Natural killer cell treated with Interleukin-12 subunit alpha and Interleukin-12 subunit beta and Interleukin-15 and Interleukin-18, amount 100 ng/mL, for 72 hours (primary cell): ENCODE measurements at regions not wholly inside any gene's neighbourhood (a gene's known extent, or its start where the extent isn't known, plus 50 kb on each side); places are given as distances from the start of the nearest gene placed in this dataset.
"Not testable (repeated sequence)": the region's sequence is repeated elsewhere in the genome, so short reads cannot be mapped to it uniquely, and the experiment has no call there.

Experiments
- ATAC-seq, 2 donors: fragments of 150-1000 bp; cut with Tn5 transposase in 1 of 2; sonication (Bioruptor Pico), chemical (Tn5 transposase) in 1 of 2; 2 replicates each; pipeline ENCODE4 v1.10.0; 2021
- DNase-seq: peaks from one replicate; pipeline ENCODE4 v3.0.0; 2022; ENCODE audit warnings: low spot score
- H3K27ac Mint-ChIP-seq, 2 donors: 1 replicate in 1 of 2; 2 replicates in 1 of 2; pipeline ENCODE4 v1.8.0; 2022; ENCODE audit warnings: mixed read lengths in 2 of 2, mild to moderate bottlenecking in 1 of 2, moderate library complexity in 1 of 2
- H3K27me3 Mint-ChIP-seq, 2 donors: 1 replicate in 1 of 2; 2 replicates in 1 of 2; pipeline ENCODE4 v1.8.0; 2022; ENCODE audit warnings: mixed read lengths in 2 of 2
- H3K36me3 Mint-ChIP-seq: one replicate; pipeline ENCODE4 v1.8.0; 2022; ENCODE audit warnings: mixed read lengths
- H3K4me1 Mint-ChIP-seq, 2 donors: 1 replicate in 1 of 2; 2 replicates in 1 of 2; pipeline ENCODE4 v1.8.0; 2022; ENCODE audit warnings: low read depth in 2 of 2, mixed read lengths in 2 of 2, mild to moderate bottlenecking in 1 of 2
- H3K4me3 Mint-ChIP-seq: one replicate; pipeline ENCODE4 v1.8.0; 2022; ENCODE audit warnings: mixed read lengths
- H3K9me3 Mint-ChIP-seq: 2 replicates; pipeline ENCODE4 v1.8.0; 2022; ENCODE audit warnings: mixed read lengths

- DNase-seq: no peak
- H3K36me3 Mint-ChIP-seq: no peaks in the 10 kb centered on the region
- no peak overlapping the region for H3K4me3 Mint-ChIP-seq
- no peak overlapping the region for H3K27ac Mint-ChIP-seq
- H3K27me3 Mint-ChIP-seq: no peaks in the 10 kb centered on the region
- H3K4me1 Mint-ChIP-seq: peaks cover 0 to 4% of the 10 kb centered on the region in 2 donors
- no peaks in the 10 kb centered on the region for H3K9me3 Mint-ChIP-seq
- no peak for ATAC-seq
Measured at GRCh38 chr1:186775881-186776560, 52.7 kb upstream of the PLA2G4A start.

DNA sequence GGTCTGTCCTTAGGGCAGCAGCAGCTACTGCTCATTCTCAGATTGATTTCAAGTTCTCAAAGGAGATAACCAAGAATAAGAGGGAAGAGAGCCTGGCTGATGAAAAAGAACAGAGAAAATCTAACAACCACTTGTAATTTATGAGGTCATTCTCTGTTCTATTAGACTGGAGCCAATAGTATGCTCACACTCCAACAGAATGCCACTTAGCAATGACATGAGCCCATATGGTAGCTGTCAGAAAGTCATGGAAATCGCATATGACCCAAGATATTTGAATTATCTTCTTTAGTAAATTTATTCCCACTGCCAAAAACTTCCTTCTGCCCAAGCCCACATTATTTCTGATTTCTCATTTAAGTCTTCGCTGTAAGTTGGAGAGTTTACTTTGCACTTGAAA lies 53.7 kb upstream of the PLA2G4A start:
- Mint-ChIP-seq H3K4me3 (no peak overlapping the region), H3K36me3 (no peaks in the 10 kb centered on the region), H3K9me3 (no peaks in the 10 kb centered on the region), H3K4me1 (peaks cover 0 to 4% of the 10 kb centered on the region in 2 donors), H3K27ac (no peak overlapping the region), H3K27me3 (no peaks in the 10 kb centered on the region)
- DNase-seq: no peak
- no peak for ATAC-seq

- peaks cover 0 to 4% of the 10 kb centered on the region in 2 donors for H3K4me1 Mint-ChIP-seq
- H3K27ac Mint-ChIP-seq: no peak overlapping the region
- H3K27me3 Mint-ChIP-seq: no peaks in the 10 kb centered on the region
- H3K4me3 Mint-ChIP-seq: no peak overlapping the region
- H3K36me3 Mint-ChIP-seq: no peaks in the 10 kb centered on the region
- H3K9me3 Mint-ChIP-seq: no peaks in the 10 kb centered on the region
- ATAC-seq (no peak), DNase-seq (no peak)
Measured at GRCh38 chr1:186772228-186772627, 56.5 kb upstream of the PLA2G4A start.

DNA sequence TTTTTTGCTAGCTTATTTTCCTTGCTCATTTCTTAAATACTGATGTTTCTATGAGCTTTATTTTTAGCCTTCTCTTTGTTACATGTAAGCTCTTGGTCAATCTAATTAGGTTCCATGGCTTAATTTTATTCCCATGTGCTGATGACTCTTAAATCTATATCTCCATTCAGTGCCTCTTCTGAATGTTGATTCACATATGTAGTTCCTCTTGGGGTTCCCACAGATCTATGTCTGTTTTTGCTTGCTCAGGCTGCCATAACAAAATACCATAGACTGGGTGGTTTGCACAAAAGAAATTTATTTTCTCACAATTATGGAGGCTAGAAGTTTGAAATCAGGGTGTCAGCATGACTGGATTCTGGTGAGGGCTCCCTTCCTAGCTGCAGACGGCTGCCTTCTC lies 58.3 kb upstream of the PLA2G4A start:
- H3K27ac Mint-ChIP-seq: no peak overlapping the region
- ATAC-seq: no peak
- no peaks in the 10 kb centered on the region for H3K36me3 Mint-ChIP-seq
- no peak overlapping the region for H3K4me3 Mint-ChIP-seq
- no peaks in the 10 kb centered on the region for H3K27me3 Mint-ChIP-seq
- H3K4me1 Mint-ChIP-seq: no peaks in the 10 kb centered on the region
- DNase-seq: no peak
- H3K9me3 Mint-ChIP-seq: no peaks in the 10 kb centered on the region

GRCh38 chr1:186768906-186769305 lies 59.8 kb upstream of the PLA2G4A start:
- ATAC-seq: no peak
- Mint-ChIP-seq H3K27ac (no peak overlapping the region), H3K36me3 (no peaks in the 10 kb centered on the region), H3K4me1 (no peaks in the 10 kb centered on the region), H3K9me3 (no peaks in the 10 kb centered on the region), H3K27me3 (no peaks in the 10 kb centered on the region), H3K4me3 (no peak overlapping the region)
- no peak for DNase-seq

DNA sequence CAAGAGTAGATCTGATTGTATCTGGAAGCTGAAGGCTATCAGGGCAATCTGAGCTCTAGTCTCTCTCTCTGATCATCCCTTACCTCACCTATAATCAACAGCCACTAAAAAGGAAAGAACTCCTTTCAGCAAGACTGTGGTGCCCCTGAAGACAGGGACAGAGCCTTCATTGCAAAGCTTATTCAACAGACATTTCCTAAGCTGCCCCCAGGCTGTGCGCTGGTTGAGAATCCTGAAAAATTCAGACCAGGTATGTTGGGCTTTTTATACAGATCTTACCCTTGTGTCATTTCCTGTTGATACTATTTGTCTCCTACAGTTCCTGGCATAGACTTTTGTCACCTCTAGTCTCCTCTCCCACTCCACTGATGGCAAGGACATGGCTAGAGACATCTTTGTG lies 63.3 kb upstream of the PLA2G4A start:
- no peak overlapping the region for H3K27ac Mint-ChIP-seq
- no peaks in the 10 kb centered on the region for H3K27me3 Mint-ChIP-seq
- H3K9me3 Mint-ChIP-seq: no peaks in the 10 kb centered on the region
- no peaks in the 10 kb centered on the region for H3K36me3 Mint-ChIP-seq
- H3K4me1 Mint-ChIP-seq: no peaks in the 10 kb centered on the region
- H3K4me3 Mint-ChIP-seq: no peak overlapping the region
- ATAC-seq: no peak
- no peak for DNase-seq

DNA sequence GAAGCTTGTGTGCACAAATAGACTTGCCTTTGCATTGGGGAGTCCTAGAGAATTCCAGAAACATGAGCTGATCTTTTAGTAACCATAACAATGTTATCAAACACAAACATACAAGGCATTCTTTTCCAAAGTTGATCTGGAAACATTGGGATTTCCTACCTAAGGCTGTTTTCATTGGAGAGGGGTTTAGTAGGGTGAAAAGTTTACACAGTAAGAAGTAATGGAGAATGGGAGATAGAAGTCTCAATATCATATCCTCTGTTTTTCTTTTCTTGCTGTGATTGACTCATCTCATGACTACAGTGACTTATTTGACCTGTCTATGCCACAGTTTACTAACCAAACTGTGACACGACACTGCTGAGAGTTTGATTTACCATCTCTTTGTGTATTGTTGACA lies 65.6 kb upstream of the PLA2G4A start:
- ATAC-seq (no peak), DNase-seq (no peak)
- Mint-ChIP-seq H3K36me3 (no peaks in the 10 kb centered on the region), H3K4me1 (no peaks in the 10 kb centered on the region), H3K27me3 (no peaks in the 10 kb centered on the region), H3K27ac (no peak overlapping the region), H3K9me3 (no peaks in the 10 kb centered on the region), H3K4me3 (no peak overlapping the region)

DNA sequence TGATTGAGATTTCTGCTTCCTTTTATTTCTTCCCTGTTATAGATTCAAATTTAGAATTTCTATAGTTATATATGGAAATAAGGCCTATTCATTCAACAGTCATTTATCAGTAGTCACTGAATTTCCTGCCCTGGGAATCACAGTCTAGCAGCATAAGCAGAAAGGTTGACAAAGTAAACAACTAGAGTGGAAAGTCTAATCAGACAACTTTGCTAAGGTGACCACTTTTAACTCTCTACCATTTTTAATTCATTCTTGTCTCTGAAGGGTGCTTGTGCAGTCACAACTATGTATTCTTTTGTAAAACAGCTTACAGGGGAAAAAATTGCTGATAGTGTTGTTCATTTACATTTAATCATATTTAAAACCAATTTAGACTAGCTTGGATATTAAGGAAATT lies 66.1 kb upstream of the PLA2G4A start:
- no peaks in the 10 kb centered on the region for H3K9me3 Mint-ChIP-seq
- no peak for DNase-seq
- H3K27ac Mint-ChIP-seq: no peak overlapping the region
- ATAC-seq: no peak
- no peaks in the 10 kb centered on the region for H3K36me3 Mint-ChIP-seq
- no peaks in the 10 kb centered on the region for H3K27me3 Mint-ChIP-seq
- H3K4me1 Mint-ChIP-seq: no peaks in the 10 kb centered on the region
- no peak overlapping the region for H3K4me3 Mint-ChIP-seq

GRCh38 chr1:186761358-186761757 lies 67.4 kb upstream of the PLA2G4A start:
- no peaks in the 10 kb centered on the region for H3K9me3 Mint-ChIP-seq
- no peak overlapping the region for H3K4me3 Mint-ChIP-seq
- DNase-seq (no peak), ATAC-seq (no peak)
- no peaks in the 10 kb centered on the region for H3K27me3 Mint-ChIP-seq
- no peaks in the 10 kb centered on the region for H3K4me1 Mint-ChIP-seq
- no peak overlapping the region for H3K27ac Mint-ChIP-seq
- no peaks in the 10 kb centered on the region for H3K36me3 Mint-ChIP-seq

DNA sequence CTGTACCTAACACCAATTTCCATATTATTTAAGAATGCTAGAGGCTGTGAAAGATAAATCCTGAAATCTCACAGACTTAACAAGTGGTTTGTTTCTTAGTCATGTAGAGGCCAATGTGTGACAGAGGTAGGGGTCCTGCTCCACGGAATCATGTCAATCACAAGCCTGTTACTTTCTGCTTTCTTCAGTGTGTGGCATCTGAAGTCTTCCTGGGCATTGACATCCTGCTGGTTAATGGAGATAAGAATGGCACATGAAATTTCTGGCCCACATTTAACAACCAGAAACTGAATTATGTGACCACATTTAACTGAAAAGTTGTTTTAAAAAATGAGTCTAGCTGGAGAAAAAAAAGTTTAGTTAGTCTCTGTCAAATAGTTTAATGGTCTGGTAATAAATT lies 68.3 kb upstream of the PLA2G4A start:
- no peaks in the 10 kb centered on the region for H3K4me1 Mint-ChIP-seq
- no peak overlapping the region for H3K4me3 Mint-ChIP-seq
- DNase-seq: no peak
- no peaks in the 10 kb centered on the region for H3K9me3 Mint-ChIP-seq
- no peaks in the 10 kb centered on the region for H3K27me3 Mint-ChIP-seq
- ATAC-seq: no peak
- no peaks in the 10 kb centered on the region for H3K36me3 Mint-ChIP-seq
- H3K27ac Mint-ChIP-seq: no peak overlapping the region

- H3K27ac Mint-ChIP-seq, H3K9me3 Mint-ChIP-seq, H3K36me3 Mint-ChIP-seq, DNase-seq, H3K4me3 Mint-ChIP-seq, H3K27me3 Mint-ChIP-seq, H3K4me1 Mint-ChIP-seq, ATAC-seq: not testable (repeated sequence)
Measured at GRCh38 chr1:186758896-186759606, 69.7 kb upstream of the PLA2G4A start.

- Mint-ChIP-seq H3K4me3 (no peak overlapping the region), H3K27me3 (peaks cover 0 to 5% of the 10 kb centered on the region in 2 donors), H3K27ac (no peak overlapping the region), H3K9me3 (no peaks in the 10 kb centered on the region), H3K36me3 (no peaks in the 10 kb centered on the region), H3K4me1 (no peaks in the 10 kb centered on the region)
- DNase-seq (no peak), ATAC-seq (no peak)
Measured at GRCh38 chr1:186757851-186758250, 70.9 kb upstream of the PLA2G4A start.

- no peaks in the 10 kb centered on the region for H3K4me1 Mint-ChIP-seq
- DNase-seq: no peak
- H3K27ac Mint-ChIP-seq: no peak overlapping the region
- ATAC-seq: no peak
- no peaks in the 10 kb centered on the region for H3K9me3 Mint-ChIP-seq
- no peaks in the 10 kb centered on the region for H3K36me3 Mint-ChIP-seq
- no peak overlapping the region for H3K4me3 Mint-ChIP-seq
- H3K27me3 Mint-ChIP-seq: peaks cover 0 to 5% of the 10 kb centered on the region in 2 donors
Measured at GRCh38 chr1:186754542-186755145, 74.1 kb upstream of the PLA2G4A start.

DNA sequence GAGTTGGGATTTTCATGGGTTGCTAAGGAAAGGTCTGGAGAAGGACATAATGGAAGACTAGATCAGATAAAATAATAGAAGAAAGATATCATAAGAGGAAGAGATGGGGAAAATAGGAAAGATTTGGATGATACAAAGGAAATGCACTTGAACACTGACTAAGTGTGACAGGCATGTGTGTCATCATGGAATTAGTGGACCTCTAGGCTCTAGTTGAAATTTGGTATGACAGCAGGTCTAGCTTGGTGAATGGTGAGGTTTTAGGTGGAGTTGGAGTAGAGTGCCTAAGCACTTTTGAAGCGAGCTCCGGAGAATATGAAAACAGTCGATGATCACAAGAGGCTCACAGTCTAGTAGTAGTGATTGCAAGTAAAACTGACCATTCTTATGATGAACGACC lies 73.0 kb upstream of the PTGS2 start:
- H3K4me3 Mint-ChIP-seq: no peak overlapping the region
- no peak for ATAC-seq
- no peaks in the 10 kb centered on the region for H3K4me1 Mint-ChIP-seq
- no peaks in the 10 kb centered on the region for H3K9me3 Mint-ChIP-seq
- no peak for DNase-seq
- no peak overlapping the region for H3K27ac Mint-ChIP-seq
- peaks cover 0 to 5% of the 10 kb centered on the region in 2 donors for H3K27me3 Mint-ChIP-seq
- H3K36me3 Mint-ChIP-seq: no peaks in the 10 kb centered on the region
